Suprapubic skin (tissue), 3 donors: ENCODE measurements at regions not wholly inside any gene's neighbourhood (a gene's known extent, or its start where the extent isn't known, plus 50 kb on each side); places are given as distances from the start of the nearest gene placed in this dataset.

Source experiments
- POLR2A ChIP-seq, 2 donors: fragments of 450-650 bp; IDR thresholded peaks; one replicate each; pipeline ENCODE4 v1.6.1; 2017; ENCODE audit warnings: antibody characterized with exemption in 2 of 2, mild to moderate bottlenecking in 2 of 2, moderate library complexity in 2 of 2
- TF ChIP-seq, protein P1 (sequence below), 2 donors: fragments of 200-600 bp in 1 of 2; fragments of 450-650 bp in 1 of 2; sonication (generic) in 1 of 2; IDR thresholded peaks; one replicate each; pipeline ENCODE4 v1.5.1; 2016 to 2019; ENCODE audit warnings: antibody characterized with exemption in 2 of 2, mild to moderate bottlenecking in 1 of 2, moderate library complexity in 1 of 2

DNA sequence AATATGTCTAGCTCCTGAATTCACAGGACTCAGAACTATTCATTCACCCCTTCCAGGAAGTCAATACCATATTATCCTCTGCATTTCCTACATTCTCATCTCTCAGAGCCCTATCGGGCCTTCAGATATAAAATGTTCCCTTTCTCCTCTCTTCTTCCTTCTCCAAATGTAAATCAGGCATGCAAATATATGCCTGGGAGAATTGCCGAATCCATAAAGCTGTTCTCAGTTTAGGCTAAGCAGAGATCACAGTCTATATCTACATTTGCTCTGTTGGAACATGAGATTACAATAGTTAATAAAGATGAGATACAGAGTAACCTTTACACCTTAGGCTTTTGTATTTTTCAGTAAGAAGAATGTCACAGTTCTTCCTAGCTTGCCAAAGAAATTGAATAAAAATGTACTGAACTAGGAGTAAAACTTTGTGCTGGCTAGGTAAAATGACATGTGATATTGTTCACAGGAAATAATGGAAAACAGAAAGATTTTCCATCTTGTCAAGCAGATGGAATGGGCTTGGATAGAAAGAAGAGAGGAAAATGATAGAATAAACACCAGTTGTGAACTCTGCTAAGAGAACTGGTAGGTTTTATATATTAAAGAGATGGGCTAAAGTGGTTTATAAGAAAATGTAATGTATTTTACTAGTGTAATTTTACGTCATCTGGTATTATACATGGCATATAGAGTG is 161.5 kb downstream of the NRIP1 start:
- TF ChIP-seq, protein P1, sequence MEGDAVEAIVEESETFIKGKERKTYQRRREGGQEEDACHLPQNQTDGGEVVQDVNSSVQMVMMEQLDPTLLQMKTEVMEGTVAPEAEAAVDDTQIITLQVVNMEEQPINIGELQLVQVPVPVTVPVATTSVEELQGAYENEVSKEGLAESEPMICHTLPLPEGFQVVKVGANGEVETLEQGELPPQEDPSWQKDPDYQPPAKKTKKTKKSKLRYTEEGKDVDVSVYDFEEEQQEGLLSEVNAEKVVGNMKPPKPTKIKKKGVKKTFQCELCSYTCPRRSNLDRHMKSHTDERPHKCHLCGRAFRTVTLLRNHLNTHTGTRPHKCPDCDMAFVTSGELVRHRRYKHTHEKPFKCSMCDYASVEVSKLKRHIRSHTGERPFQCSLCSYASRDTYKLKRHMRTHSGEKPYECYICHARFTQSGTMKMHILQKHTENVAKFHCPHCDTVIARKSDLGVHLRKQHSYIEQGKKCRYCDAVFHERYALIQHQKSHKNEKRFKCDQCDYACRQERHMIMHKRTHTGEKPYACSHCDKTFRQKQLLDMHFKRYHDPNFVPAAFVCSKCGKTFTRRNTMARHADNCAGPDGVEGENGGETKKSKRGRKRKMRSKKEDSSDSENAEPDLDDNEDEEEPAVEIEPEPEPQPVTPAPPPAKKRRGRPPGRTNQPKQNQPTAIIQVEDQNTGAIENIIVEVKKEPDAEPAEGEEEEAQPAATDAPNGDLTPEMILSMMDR (IDR thresholded peaks at IDR 0.05) = no peak
- no peak for TF ChIP-seq POLR2A (IDR thresholded peaks at IDR 0.05)
